HG02981 (cell line): ENCODE measurements at regions not wholly inside any gene's neighbourhood (a gene's known extent, or its start where the extent isn't known, plus 50 kb on each side); places are given as distances from the start of the nearest gene placed in this dataset.

ENCODE experiments used
- ATAC-seq: cut with Tn5 transposase; IDR thresholded peaks from one replicate; pipeline ENCODE4 v1.9.1; 2021; ENCODE audit warnings: mild to moderate bottlenecking, moderate library complexity; ENCODE audit not compliant: unreplicated experiment

DNA sequence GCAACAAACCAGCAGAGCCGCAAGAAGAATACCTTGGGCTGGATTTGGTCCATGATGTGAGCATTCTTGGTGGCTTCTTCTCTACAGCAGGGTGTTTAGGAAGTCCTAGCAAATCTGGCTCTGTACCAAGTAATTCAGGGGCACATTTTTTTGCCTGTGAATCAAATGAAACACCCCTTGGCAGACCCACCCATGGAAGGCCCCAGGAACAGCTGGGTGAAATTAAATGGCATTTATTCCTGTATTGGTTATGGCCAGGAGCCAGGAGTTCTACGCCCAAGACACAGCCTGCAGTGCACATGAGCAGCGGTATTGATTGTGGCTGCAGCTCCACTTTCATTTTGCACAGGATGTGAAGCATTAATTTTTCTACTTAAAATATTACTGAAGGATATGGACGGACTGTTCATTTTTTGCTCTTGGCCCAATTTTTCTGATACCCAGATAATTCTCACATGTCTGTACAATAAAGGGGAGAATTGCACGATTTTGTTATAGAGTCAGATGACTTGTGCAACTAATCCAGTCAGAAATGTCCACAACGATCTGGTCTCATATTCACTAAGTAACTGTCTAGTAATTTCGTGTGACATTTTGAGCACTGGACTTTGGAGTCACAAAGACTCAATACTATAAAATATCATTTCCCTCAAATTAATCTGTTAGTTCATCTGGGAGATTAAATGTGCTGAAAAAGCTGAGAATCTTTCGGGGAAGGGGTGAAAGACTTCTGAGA lies 120.7 kb upstream of the APC start:
- ATAC-seq, result no peak

DNA sequence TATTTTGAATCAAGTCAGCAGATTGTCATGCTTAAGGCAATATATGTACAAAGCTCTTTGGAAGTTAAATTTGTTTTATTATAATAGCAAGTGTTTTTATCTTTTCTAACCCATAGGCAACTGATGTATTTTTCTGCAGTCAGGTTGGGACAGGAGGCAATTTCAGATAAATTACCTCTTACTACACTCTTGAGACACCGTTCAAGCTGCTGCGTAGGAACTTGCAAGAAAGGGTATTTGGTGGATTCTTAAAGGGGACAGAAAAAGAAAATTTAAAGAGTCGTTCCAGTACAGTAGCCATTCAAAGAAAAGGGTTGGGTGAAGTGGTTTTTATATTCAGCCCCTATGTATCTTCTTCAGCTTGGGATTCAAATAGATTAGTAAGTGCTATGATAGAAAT lies 112.4 kb upstream of the APC start:
- no peak for ATAC-seq

DNA sequence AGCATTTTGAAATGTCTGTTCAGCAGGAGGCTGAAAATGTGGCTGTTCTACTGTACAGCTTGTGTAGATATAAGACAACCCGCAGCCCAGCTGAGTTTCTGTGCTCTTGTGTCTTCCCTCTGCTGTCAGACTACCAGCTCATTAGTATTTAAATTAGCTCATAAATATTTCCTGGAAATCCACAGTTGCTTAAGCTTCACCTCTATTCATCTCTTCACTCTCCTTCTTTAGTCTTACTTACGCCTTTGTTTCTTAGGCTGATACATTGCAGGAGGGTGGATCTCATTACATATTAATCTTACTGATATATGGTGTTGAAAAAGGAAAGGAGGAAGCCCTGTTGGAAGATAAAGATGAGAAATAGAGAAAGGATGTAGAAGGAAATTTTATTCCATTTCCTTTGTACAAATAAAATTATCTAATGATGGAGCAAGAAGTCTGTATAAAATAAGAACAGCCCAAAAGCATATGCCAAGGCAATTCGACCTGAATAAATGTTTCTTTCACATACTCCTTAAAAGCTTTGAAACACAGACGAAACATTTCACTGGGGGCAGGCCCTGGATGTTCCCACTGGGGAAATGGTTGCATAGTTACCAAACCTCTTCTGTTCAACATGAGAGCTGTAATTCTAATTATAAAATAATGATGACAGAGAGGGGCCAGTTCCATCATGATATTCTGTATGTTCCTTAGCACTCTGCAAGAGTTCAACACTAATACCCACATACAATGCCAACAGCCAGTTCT lies 111.8 kb upstream of the APC start:
- no peak for ATAC-seq

GRCh38 chr5:112626715-112627114 lies 111.0 kb upstream of the APC start:
- no peak for ATAC-seq

GRCh38 chr5:112628214-112628980 lies 109.3 kb upstream of the APC start:
- ATAC-seq, result no peak

GRCh38 chr5:112630246-112631009 lies 107.3 kb upstream of the APC start:
- no peak for ATAC-seq

DNA sequence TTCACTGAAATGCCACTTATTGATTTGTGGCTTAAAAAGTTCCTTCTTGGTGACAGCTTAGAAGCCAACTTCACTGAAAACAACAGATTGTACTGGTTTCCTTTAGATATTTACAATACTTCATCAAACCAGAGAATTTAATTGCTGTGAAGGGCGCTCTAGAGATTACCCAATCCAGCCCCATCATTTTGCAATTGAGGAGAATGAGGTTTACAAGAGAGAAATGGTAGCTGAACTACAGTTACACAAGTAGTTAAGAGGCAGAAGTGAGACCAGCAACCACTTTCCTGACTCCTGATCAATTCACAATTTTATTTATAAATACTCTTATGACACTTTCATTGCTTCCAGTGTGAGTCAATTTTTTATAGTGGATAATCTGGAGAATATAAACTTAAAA lies 103.5 kb upstream of the APC start:
- no peak for ATAC-seq

DNA sequence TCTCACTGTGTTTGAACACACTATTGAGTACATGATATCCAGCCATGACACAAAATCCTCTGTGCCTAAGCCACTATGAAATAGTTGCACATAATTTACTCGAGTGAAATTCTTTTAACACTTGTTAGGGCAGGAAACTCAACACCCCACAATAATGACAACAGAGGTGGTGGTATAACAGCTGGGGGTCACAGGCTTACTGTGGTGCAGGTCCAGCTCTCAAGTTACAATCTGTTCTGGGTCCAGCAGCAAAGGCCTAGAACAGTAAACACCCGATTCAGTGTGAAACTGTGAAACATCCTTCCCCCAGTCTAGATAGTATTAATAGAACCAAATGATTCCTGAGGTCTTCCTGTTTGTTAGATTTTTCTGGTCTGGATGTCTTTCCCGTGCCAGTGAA lies 102.9 kb upstream of the APC start:
- no peak for ATAC-seq

DNA sequence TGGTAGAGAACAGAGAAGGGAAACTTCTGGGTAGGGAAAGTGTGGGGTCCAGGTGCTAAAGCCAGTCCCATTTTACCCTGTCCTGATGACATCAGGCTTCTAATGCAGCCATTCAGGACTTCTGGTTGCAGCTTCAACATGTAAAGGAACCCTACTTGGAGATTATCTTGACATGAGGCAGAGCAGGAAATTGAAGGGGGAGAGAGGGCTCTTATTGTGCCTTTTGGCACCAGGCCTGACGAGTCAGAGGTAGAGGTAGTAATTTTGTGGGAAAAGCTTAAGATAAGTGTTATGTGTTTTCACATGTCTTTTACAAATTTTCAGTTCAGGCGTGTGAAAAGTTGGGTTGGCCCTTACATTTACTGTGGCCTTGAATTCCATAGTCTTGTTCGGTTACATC lies 102.4 kb upstream of the APC start:
- ATAC-seq, result no peak

GRCh38 chr5:112635771-112636731 lies 101.6 kb upstream of the APC start:
- ATAC-seq, result no peak

- ATAC-seq, result no peak
Measured at GRCh38 chr5:112636751-112637150, 100.9 kb upstream of the APC start.

- no peak for ATAC-seq
Measured at GRCh38 chr5:112637343-112637742, 100.3 kb upstream of the APC start.

GRCh38 chr5:112640546-112640945 lies 97.1 kb upstream of the APC start:
- no peak for ATAC-seq

GRCh38 chr5:112641515-112642110 lies 96.1 kb upstream of the APC start:
- ATAC-seq, result no peak

DNA sequence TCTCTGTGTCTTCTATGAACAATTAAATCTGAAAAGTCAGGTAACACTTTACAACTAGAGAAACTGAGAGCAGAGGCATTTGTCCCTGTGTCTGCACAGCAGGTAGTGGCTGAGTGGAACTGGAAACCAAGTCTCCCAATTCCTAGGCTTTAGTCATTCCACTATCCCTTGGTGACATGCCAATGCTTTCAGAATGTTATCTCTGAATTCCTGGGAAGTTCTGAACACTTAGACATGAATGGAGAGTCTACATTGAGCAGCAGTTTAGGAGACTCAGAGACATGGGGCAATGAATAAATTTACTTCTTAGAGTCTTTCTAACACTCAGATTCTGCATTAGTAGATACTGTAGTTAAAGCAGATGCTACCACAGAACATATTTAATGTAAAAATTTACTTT lies 94.8 kb upstream of the APC start:
- ATAC-seq, result no peak

GRCh38 chr5:112643339-112643971 lies 94.2 kb upstream of the APC start:
- ATAC-seq, result no peak

- ATAC-seq, result no peak
Measured at GRCh38 chr5:112646139-112646936, 91.3 kb upstream of the APC start.

- ATAC-seq, result no peak
Measured at GRCh38 chr5:112647428-112647827, 90.3 kb upstream of the APC start.
